ENCODE measurements at regions not wholly inside any gene's neighbourhood (a gene's known extent, or its start where the extent isn't known, plus 50 kb on each side); places are given as distances from the start of the nearest gene placed in this dataset.

DNA sequence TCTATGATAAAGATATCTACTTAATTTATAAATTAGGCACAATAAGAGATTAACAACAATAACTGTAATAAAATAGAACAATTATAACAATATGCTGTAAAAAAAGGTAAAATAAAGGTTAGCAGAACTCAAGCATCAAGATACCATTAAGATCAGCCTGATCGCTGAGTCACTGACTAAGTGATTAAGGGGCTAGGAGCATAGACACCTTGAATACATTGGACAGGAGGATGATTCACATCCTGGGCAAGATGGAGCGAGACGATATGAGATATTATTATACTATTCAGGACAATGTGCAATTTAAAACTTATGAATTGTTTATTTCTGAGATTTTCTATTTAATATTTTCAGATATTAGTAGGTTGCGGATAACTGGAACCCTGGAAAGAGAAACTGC, 1277.8 kb upstream of the ZEB2 start:
- TF ChIP-seq POLR2A (IDR thresholded peaks at IDR 0.05) (no peak), POLR2AphosphoS5 (IDR thresholded peaks at IDR 0.05) (no peak)
- TF ChIP-seq, protein P1, sequence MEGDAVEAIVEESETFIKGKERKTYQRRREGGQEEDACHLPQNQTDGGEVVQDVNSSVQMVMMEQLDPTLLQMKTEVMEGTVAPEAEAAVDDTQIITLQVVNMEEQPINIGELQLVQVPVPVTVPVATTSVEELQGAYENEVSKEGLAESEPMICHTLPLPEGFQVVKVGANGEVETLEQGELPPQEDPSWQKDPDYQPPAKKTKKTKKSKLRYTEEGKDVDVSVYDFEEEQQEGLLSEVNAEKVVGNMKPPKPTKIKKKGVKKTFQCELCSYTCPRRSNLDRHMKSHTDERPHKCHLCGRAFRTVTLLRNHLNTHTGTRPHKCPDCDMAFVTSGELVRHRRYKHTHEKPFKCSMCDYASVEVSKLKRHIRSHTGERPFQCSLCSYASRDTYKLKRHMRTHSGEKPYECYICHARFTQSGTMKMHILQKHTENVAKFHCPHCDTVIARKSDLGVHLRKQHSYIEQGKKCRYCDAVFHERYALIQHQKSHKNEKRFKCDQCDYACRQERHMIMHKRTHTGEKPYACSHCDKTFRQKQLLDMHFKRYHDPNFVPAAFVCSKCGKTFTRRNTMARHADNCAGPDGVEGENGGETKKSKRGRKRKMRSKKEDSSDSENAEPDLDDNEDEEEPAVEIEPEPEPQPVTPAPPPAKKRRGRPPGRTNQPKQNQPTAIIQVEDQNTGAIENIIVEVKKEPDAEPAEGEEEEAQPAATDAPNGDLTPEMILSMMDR (IDR thresholded peaks at IDR 0.05), result no peak

Measured in sigmoid colon (tissue), 4 donors.